ENCODE measurements at regions not wholly inside any gene's neighbourhood (a gene's known extent, or its start where the extent isn't known, plus 50 kb on each side); places are given as distances from the start of the nearest gene placed in this dataset.
A peak's percentile ranks its signal among the peaks of the same experiment; 100 is the strongest.
"Not testable (repeated sequence)": the region's sequence is repeated elsewhere in the genome, so short reads cannot be mapped to it uniquely, and the experiment has no call there.

DNA sequence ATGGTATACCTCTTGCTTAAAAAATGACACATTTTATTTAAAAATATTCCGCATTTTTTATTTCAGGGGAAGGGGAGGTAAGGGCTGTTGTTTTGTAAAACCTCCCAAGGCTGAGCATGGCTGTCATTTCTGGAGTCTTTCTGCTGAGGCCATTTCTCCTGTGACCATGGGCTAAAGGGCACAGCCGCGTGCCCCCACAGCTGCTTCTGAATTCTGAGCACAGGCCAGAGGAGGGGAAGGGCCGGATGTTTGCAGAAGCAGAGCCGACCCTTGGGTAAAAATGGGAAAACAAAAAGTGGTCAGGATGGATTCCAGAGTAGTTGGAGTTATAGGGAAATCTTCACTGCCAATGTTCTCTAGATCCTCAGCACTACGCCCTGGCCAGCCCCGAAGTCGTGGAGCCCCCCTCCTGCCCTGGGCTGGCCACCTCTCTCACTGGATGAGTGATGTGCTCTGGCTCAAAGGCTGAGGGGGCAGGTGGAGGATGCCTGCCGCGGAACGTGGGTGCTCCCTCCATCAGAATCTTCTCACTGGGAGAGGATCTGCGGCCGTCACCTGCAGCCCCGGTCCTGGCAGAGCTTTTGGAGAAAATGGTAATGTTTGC lies 131.3 kb upstream of the ZEB1 start:
- DNase-seq (ENCODE audit: low read depth in 2 of 2), result no peak

DNA sequence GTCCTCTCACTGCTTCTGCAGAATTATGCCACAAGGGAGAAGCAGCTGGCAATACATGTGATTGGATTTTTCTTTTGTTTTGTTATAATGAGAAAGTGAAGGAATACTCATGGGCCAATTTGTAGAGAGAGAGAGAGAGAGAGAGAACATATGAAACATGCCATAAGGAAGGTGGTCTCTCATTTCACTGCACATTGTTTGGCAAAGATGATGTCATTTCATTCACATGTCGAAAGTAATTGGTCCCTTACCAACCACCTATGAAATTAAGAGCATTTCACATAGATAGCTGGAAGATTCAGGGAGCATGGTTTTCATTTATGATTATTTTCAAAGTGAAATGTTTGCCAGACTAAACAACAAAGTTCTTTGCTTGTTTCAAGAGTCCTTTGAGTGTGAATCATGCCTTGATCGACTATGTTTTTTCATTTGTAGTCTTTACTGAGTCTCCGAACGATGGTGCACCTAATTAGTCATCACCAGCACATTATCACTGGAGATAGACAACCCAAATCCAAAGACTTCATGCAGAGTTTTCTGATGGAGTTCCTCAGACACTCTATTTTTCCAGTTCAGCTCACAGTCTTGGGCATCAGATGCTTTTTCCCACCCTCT lies 130.1 kb upstream of the ZEB1 start:
- no peak for DNase-seq (ENCODE audit: low read depth in 2 of 2)

DNA sequence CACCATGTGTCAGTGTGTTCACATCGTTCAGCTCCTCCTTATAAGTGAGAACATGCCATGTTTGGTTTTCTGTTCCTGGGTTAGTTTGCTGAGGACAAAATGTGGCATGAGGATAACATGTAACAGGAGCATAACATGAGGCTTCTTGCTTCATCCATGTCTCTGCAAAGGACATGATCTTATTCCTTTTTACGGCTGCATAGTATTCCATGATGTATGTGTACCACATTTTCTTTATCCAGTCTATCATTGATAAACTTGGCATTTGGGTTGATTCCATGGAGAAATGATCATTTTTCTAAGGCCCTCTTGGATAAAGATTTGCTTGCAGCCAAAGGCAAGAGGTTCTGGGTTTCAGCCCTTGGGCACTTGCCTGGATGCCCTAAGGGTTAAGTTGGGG lies 128.5 kb upstream of the ZEB1 start:
- DNase-seq (ENCODE audit: low read depth in 2 of 2), result no peak

DNA sequence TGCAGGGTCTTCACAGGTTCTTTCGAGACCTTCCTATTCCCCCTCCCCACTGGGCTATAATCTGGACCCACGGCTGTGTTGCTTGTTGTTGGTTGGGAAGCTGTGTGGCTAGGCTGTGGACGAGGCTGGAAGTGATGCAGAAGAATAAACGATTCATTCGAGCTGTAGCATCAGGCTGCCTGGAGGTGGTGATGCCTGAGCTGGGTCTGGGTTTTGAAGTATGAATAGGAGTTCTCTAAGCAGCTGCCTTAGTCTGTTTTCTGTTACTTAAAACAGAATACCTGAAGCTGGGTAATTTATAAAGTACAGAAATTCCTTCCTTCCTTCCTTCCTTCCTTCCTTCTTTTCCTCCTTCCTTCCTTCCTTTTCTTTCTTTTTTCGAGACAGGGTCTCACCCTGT lies 126.5 kb upstream of the ZEB1 start:
- DNase-seq (ENCODE audit: low read depth in 2 of 2), result no peak

DNA sequence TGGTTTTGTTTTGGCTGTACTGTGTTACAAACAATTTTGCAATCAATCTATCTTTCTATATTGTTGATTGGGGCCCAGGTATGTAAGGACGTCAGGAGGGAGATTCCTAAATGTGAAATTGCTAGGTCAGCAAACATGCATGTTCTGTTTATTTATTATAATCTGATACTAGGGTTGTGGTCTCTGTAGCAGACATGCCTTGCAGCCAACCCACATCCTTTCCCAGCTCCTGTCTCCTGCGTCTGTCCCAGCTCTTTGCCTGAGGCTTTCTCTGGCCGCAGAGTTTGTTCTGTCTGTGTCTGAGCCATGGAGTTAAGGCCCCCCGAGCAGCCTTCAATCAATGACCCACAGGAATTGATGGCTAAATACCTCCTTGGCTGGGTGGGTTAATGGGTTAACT lies 124.0 kb upstream of the ZEB1 start:
- no peak for DNase-seq (ENCODE audit: low read depth in 2 of 2)

DNA sequence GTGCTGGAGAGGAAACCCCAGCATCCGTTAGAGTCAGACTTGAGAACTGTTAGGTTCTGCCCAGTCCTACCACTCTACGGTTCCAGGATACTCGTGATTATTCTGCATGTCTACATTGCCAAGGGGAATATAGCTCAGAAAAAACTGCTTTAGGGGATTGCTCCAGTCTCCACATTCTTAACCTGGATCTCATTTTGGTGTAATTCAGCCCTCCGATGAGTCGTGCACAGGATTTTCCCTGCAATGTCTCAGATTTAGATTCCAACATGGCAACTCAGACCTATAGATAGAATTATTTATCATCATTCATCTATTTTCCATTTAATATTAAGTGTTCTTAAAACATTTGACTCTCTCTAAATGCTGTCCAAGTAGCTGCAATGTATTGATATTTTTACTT lies 121.1 kb upstream of the ZEB1 start:
- DNase-seq (ENCODE audit: low read depth in 2 of 2), result no peak

DNA sequence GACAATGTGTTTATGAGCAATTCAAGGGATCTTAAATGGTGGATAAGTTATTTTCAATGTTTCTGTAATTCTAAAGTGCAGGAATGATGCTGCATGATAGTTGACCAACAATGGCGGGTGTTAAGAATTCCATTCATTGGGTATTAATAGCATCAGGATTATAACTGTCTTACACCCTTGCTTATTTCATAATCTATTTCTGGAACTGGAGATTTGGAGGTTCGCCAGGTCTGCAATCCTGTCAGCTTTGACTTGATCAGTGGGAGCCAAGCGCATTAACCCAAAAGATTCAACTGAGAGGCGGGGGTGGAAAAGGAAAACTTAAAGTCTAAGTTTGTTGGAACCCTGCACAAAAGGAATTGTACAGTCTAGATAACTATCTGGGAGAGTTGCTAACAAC lies 114.9 kb upstream of the ZEB1 start:
- DNase-seq (ENCODE audit: low read depth in 2 of 2), result no peak

DNA sequence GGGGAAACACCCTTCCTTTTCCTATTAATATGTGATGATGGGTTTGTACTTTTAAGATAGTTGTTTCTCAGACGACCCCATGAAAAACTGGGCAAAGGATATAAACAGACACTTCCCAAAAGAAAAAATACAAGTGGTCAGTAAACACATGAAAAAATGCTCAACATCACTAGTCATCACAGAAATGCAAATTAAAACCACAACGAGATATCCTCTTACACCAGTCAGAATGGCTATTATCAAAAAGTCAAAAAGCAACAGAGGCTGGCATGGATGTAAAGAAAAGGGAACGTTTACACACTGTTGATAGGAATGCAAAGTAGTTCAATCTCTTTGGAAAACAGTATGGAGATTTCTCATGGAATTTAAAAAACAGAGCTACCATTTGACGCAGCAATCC lies 111.4 kb upstream of the ZEB1 start:
- DNase-seq (ENCODE audit: low read depth in 2 of 2), result no peak

DNA sequence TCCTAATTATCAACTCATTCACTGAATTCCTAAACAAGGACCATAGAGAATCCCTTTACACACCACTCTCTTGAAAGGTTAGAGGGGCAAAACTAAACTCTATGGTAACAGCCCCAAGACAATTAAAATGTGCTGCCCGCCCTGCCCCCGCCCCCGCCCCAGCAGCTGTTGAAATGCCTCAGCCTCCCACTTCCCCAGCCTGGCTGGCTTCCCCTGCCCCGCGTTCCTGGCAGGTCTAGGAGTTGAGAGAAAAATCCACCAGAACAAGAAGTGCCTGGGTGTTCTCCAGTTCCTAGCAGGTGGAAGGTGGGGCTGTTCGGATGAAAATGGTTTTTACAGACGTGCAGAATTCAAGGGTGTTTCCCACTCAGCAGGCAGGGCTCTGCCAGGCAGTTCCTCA lies 109.5 kb upstream of the ZEB1 start:
- no peak for DNase-seq (ENCODE audit: low read depth in 2 of 2)

DNA sequence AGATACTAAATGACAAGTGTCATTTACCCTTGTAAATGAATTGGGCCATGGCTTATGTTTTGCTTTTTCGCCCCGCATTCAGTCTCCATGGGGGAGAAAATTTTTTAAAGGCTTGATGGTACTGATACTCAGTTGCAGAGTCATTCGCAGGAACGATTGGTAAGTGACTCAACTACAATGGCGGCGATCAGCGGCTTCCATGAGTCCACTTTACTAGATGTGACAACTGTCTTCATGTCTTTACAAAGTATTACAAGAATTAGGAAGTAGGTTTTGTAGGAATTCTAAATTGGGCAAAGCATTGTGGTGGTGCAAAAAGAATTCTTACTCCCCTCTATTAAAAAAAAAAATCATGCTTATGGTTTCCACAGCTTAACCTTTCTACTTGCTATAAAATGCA lies 108.8 kb upstream of the ZEB1 start:
- no peak for DNase-seq (ENCODE audit: low read depth in 2 of 2)

DNA sequence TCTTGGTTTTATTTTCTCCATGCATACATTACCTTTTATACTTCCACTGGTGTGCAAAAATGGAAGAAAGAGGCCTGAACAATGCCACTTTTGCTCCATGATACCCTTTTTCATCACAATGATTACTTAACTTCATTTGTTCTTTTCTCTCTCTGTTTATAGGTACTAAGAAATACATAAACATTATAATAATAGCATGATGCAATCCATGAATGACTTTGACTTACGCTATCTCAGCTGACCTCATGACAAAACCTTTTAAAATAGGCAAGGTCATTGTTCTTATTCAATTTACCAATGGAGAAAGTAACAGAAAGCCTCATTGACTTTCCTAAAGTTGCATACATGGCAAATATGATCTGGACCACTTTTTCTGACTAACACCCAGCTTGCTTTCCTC lies 105.1 kb upstream of the ZEB1 start:
- no peak for DNase-seq (ENCODE audit: low read depth in 2 of 2)

DNA sequence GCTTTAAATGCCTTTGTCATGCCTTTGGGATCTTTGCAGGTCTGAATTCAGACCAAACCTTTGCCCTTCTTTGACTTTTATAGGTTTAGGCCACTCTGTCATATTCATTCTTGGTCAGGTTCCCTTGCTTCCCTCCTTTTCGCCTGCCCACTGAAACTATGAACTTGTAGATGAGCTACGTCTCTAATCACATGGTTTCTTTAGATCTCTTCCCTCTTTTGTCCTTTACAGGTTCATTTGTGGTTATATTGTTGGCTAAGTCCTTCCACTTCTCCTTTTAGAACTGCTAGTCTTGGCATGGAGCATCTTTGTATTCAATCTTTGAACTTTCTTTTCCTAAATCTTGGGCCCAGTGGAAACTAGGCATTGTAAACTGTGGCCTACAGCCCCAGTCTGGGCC lies 104.0 kb upstream of the ZEB1 start:
- no peak for DNase-seq (ENCODE audit: low read depth in 2 of 2)

DNA sequence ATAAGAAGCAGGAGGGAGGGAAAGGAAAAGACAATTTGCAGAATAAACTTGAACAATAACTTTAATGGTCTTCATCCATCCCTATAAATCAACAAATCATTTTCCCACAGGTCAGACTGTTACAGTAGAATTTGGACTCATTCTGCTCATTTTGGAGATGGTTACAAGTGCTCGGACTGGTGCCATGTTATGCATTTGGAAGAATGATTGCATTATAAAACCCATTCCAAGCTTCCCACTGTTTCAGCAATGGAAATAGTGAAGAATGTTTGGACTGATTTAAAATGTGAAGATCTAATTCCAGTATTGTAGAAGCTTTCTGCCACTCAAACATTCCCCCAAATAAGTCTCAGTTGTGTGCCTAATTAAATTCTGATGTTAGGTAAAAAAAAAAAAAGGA lies 99.7 kb upstream of the ZEB1 start:
- DNase-seq (ENCODE audit: low read depth in 2 of 2), result no peak

DNA sequence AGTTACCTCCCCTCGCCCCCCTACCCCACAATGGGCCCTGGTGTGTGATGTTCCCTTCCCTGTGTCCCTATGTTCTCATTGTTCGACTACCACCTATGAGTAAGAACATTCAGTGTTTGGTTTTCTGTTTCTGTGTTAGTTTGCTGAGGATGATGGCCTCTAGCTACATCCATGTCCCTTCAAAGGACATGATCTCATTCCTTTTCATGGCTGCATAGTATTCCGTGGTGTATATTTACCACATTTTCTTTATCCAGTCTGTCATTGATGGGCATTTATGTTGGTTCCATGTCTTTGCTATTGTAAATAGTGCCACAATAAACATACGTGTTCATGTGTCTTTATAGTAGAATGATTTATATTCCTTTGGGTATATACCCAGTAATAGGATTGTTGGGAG lies 90.2 kb upstream of the ZEB1 start:
- DNase-seq (ENCODE audit: low read depth in 2 of 2), result not testable (repeated sequence)

DNA sequence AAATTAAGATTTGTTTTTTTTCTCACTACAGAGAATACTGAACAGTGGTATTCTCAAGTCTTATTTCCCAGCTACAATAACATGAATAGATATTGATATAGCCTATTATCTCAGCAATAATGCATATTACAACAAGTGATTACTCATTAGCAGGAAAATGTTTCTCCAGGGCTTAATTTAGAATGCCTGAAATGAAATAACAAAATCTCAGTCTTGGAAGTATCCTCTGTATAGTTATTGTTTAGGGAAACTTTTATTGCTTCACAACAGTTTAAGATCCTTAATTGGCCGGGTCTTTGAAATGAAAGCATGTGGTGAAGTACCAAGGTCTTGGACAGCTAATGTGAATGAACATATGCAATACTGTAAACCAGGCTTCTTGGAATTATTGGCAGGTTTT lies 79.1 kb upstream of the ZEB1 start:
- DNase-seq (ENCODE audit: low read depth in 2 of 2), result no peak

DNA sequence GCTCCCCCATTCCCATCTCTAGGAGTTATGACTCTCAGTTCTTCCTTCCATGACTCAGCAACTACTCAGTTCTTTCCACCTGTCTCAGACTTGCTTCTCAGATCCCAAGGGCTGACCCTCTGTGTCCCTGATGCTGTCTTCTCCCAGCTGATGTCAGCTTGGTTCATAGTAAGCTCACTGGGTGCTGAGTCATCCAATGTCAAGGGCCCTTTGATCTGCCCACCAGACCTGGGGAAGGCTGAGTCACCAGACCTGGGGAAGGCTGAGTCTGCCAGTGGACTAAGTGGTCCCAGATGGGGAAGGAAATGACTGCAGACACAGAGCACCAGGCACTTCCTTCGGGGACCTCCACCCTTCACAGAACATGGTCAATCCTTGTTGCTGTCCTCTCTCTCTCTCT lies 76.1 kb upstream of the ZEB1 start:
- peak; percentile 15 to 53 for DNase-seq (ENCODE audit: low read depth in 2 of 2)

DNA sequence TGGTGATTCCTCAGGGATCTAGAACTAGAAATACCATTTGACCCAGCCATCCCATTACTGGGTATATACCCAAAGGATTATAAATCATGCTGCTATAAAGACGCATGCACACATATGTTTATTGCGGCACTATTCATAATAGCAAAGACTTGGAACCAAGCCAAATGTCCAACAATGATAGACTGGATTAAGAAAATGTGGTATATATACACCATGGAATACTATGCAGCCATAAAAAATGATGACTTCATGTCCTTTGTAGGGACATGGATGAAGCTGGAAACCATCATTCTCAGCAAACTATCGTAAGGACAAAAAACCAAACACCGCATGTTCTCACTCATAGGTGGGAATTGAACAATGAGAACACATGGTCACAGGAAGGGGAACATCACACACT lies 67.9 kb upstream of the ZEB1 start:
- not testable (repeated sequence) for DNase-seq (ENCODE audit: low read depth in 2 of 2)

DNA sequence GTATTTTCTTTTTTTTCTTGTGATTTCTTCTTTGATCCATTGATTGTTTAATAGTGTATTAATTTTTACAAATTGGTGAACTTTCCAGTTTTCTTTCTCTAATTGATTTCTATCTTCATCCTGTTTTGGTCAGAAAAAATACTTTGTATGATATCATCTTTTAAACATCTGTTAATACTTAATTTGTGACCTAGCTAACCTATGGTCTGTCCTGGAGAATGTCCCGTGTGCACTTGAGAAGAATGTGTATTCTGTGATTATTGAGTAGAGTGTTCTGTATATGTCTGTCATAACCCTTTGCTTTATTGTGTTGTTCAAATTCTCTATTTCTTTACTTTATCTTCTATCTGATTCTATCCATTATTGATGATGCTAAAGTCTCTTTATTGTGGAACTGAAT lies 65.8 kb upstream of the ZEB1 start:
- no peak for DNase-seq (ENCODE audit: low read depth in 2 of 2)

DNA sequence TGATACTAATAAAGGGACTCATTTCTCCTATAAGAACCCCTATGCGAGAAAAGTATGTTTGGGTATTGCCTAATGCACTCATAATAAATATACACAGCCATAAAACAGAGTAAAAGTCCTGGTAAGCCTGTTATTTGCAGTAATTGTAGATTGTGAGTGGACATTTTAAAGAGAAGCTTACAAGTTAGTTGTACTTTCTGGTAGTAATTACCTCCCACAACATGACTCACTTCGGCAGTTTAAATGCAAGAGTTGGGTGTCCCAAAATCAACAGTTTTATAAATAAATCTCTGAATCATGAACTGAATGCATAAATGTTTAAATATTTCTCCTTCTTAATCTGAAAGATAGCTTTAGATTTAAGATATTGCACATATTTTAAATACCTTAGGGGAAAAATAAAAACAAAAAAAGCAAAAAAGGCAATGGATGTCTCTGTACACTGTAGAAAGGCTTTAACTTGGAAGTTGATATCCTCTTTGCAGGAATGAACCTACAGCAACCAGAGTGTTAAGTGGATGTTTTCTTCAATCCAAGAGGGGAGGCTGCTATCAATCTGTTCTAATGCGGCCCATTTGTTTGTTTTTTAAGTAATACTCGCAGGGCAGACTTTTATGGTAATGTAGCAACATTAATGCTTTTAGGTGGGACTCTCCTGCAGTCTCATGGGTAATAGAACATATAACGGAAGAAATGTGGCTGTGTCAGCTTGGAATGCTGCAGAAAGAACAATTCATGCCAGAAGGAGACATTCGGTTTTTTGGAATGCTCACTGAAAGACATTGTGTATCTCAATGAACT lies 57.3 kb upstream of the ZEB1 start:
- no peak for DNase-seq (ENCODE audit: low read depth in 2 of 2)

DNA sequence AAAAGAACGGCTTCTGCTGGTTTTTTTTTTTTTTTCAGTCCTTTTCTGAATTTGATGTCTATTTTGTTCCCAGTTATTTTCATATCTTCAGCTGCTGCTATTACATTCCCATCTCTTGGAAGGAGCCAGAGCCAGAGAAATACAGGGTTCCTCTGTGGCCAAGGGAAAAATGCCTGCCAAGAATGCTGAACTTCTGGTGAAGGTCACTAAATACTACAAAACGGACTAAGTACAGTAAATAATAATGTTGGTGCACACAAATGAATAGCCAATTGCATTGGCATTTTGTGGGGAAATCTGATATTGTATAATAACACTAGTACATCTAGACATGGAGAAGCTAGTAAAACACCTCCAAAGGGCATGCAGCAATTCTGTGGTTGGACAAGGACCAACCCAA lies 56.3 kb upstream of the ZEB1 start:
- DNase-seq (ENCODE audit: low read depth in 2 of 2), result no peak

DNA sequence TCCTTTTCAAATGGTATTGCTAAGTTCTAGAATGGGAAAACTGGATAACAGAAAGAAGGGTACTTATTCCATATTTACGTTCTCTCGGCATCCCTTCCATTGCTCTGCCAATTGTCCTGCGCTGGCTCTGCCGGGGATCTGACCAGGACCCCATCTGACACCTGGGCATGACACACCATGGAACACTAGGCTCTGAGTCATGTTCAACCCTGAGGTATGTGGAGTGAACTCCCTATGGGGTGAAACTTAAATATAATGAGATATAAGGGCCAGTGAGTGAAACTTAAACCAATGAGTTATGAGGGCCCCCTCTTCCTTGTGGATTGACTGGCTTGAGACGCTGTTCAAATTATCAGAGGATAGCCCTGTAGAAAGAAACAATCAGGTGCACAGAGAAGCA lies 55.1 kb upstream of the ZEB1 start:
- DNase-seq (ENCODE audit: low read depth in 2 of 2), result no peak

DNA sequence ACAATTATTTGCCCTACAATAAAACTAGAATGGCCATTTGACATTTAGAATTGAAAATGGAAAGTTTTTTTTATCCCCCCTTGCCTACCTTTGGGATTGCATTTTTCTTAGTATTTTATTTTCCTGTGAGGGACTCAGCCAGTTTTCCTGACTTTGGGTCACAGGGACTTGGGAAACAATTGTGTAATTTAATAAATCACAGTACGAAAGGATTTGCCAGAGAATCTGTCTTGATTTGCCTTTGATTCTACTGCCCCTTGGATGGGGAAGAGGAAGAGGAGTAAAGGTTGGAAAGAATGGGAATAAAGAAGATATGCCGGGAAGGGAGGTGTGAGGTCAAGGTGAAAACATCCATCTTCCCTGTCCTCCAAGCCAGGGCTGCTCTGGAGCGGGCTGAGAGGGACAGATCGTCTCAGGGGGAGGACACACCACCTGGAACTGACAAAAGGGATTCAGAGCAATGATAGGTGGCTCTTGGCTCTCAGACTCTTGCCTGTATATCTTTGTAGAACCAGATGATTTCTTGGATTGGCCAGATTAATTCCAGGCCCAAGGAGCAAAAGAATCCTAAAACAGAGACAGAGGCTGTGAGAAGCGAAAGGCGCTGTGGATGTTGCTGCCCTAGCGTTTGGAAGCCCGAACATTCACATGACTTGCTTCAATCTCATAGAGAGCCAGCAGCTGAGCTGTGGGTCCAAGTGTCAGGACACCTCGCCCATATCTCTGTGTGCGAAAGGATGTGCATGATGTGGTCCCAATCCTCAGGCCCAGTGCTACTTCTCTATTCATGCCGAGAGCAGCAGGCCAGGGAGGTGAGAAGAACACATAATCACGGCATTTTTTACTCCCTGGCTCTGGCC lies 50.3 kb upstream of the ZEB1 start:
- DNase-seq (ENCODE audit: low read depth in 2 of 2), result no peak
